Caco-2 (cell line): ENCODE measurements at regions not wholly inside any gene's neighbourhood (a gene's known extent, or its start where the extent isn't known, plus 50 kb on each side); places are given as distances from the start of the nearest gene placed in this dataset.

Experiments used
- BruUV-seq: library from RNA; stranded (reverse); fragments of 400-500 nt; replicated peaks from 2 replicates; lab custom pipeline; 2021; lab: Mats Ljungman, UMichigan
- CTCF ChIA-PET: fragments of 300-600 bp; sonication (Branson Sonifier 250); formaldehyde crosslinking; loops from one replicate; lab custom pipeline; 2022; ENCODE audit warnings: antibody characterized with exemption; lab: Charles Lee
- POLR2A ChIA-PET: fragments of 300-600 bp; sonication (Branson Sonifier 250); formaldehyde crosslinking; loops from one replicate; lab custom pipeline; 2022; ENCODE audit warnings: antibody characterized with exemption; lab: Charles Lee
- DNase-seq, 2 experiments: peaks; one replicate each; pipeline versions ENCODE4 v3.0.0 to v3.0.0-alpha.2; 2020 to 2022
- H3K27me3 ChIP-seq: replicated peaks from 2 replicates; pipeline ENCODE4 v1.6.0; 2011; ENCODE audit warnings: low read length; ENCODE audit not compliant: control insufficient read depth, insufficient read depth
- H3K36me3 ChIP-seq: 2 replicates; pipeline ENCODE4 v1.5.1; 2011; ENCODE audit warnings: low read length; ENCODE audit not compliant: control insufficient read depth, insufficient read depth
- H3K4me1 ChIP-seq: fragments of 250-450 bp; sonication (Bioruptor Pico); 2 replicates; pipeline ENCODE4 v1.5.1; 2020; ENCODE audit warnings: mild to moderate bottlenecking
- H3K4me3 ChIP-seq: 2 replicates; pipeline ENCODE4 v1.5.1; 2011; ENCODE audit warnings: low read depth, mild to moderate bottlenecking, control low read depth, low read length
- H3K9me3 ChIP-seq: fragments of 250-450 bp; sonication (Bioruptor Pico); 2 replicates; pipeline ENCODE4 v1.5.1; 2020; ENCODE audit warnings: mild to moderate bottlenecking, moderate library complexity
- H3K27ac Mint-ChIP-seq: one replicate; pipeline ENCODE4 v1.8.0; 2022; ENCODE audit warnings: mixed read lengths; ENCODE audit not compliant: unreplicated experiment
- H3K27me3 Mint-ChIP-seq: one replicate; pipeline ENCODE4 v1.8.0; 2022; ENCODE audit warnings: mixed read lengths; ENCODE audit not compliant: insufficient read depth, unreplicated experiment
- H3K36me3 Mint-ChIP-seq: one replicate; pipeline ENCODE4 v1.8.0; 2022; ENCODE audit warnings: mild to moderate bottlenecking, mixed read lengths; ENCODE audit not compliant: insufficient read depth, unreplicated experiment
- H3K4me1 Mint-ChIP-seq: one replicate; pipeline ENCODE4 v1.8.0; 2022; ENCODE audit warnings: low read depth, mixed read lengths; ENCODE audit not compliant: unreplicated experiment
- H3K4me3 Mint-ChIP-seq: one replicate; pipeline ENCODE4 v1.8.0; 2022; ENCODE audit warnings: mild to moderate bottlenecking, moderate library complexity, mixed read lengths; ENCODE audit not compliant: unreplicated experiment
- H3K9me3 Mint-ChIP-seq: one replicate; pipeline ENCODE4 v1.8.0; 2022; ENCODE audit warnings: mixed read lengths; ENCODE audit not compliant: unreplicated experiment
- intact Hi-C: fragments of 100-400 bp; cut with micrococcal nuclease; formaldehyde crosslinking; loops from one replicate; pipeline ENCODE4 v1.10.0; 2022; ENCODE audit not compliant: unreplicated experiment
- TF ChIP-seq, protein P1 (sequence below), 2 experiments: fragments of 200-600 bp in 1 of 2; IDR thresholded peaks; 1 replicate in 1 of 2; 2 replicates in 1 of 2; pipeline versions ENCODE4 v1.5.1 to v1.8.0; 2011 to 2022; ENCODE audit warnings: antibody characterized with exemption in 1 of 2, control low read depth in 1 of 2, inconsistent platforms in 1 of 2, low read depth in 1 of 2, low read length in 1 of 2, mild to moderate bottlenecking in 1 of 2, moderate library complexity in 1 of 2; ENCODE audit not compliant: insufficient read depth in 1 of 2, severe bottlenecking in 1 of 2, unreplicated experiment in 1 of 2

DNA sequence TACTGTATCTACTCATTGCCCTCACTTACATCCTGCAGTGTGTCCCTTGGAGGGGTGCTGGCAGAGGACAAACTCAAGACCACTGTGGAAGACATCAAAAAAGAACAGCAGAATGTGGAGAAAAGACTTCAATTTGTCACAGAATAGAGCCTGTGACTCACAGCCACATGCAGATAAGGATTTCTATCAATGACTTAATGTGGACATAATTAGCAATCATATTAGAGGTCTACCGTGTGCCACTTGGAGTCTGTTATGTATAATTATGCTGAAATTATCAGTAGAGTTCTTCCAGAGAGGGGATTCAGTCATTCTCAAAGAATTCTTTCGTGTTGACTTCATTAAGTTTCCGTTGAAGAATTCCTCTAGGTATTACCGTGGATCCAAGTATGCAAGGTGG is 473.5 kb downstream of the MIAT start:
- ChIA-PET POLR2A (no interaction called here), CTCF (no interaction called here)
- Histone ChIP-seq H3K4me1 (peaks cover 33% of the 10 kb centered on the region), H3K27me3 (no peaks in the 10 kb centered on the region), H3K9me3 (no peaks in the 10 kb centered on the region), H3K36me3 (no peaks in the 10 kb centered on the region), H3K4me3 (no peak overlapping the region)
- BruUV-seq: no TSS peak
- H3K27ac Mint-ChIP-seq: no peak overlapping the region
- H3K36me3 Mint-ChIP-seq: no peaks in the 10 kb centered on the region
- no peak for DNase-seq
- TF ChIP-seq, protein P1, sequence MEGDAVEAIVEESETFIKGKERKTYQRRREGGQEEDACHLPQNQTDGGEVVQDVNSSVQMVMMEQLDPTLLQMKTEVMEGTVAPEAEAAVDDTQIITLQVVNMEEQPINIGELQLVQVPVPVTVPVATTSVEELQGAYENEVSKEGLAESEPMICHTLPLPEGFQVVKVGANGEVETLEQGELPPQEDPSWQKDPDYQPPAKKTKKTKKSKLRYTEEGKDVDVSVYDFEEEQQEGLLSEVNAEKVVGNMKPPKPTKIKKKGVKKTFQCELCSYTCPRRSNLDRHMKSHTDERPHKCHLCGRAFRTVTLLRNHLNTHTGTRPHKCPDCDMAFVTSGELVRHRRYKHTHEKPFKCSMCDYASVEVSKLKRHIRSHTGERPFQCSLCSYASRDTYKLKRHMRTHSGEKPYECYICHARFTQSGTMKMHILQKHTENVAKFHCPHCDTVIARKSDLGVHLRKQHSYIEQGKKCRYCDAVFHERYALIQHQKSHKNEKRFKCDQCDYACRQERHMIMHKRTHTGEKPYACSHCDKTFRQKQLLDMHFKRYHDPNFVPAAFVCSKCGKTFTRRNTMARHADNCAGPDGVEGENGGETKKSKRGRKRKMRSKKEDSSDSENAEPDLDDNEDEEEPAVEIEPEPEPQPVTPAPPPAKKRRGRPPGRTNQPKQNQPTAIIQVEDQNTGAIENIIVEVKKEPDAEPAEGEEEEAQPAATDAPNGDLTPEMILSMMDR (IDR thresholded peaks at IDR 0.05; ENCODE audit: insufficient read depth in 1 of 2, low read depth in 1 of 2, low read length in 1 of 2, severe bottlenecking in 1 of 2, unreplicated experiment in 1 of 2): no peak
- H3K4me3 Mint-ChIP-seq: no peak overlapping the region
- peaks cover 4% of the 10 kb centered on the region for H3K27me3 Mint-ChIP-seq
- no peaks in the 10 kb centered on the region for H3K9me3 Mint-ChIP-seq
- intact Hi-C loops: no loop called here
- H3K4me1 Mint-ChIP-seq: peaks cover 14% of the 10 kb centered on the region

DNA sequence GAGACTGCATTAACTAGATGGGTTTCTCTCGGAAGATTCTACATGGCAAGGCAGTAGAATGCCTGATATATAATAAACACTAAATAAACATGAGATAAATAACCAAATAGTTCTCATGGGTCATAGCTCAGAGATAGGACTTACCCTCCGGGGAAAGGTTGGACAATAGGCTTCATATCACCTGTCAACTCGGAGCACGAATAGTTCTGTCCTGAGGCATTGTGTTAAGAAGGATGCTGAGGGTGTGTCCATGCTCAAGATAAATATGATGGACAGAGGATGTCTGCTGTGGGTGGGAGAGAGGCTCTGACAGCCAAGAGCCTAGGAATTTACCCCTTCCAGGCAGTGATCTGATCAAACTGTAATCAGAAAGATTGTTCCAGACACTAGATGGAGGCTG is 474.0 kb downstream of the MIAT start:
- Histone ChIP-seq H3K4me3 (no peak overlapping the region), H3K27me3 (no peaks in the 10 kb centered on the region), H3K36me3 (no peaks in the 10 kb centered on the region), H3K9me3 (no peaks in the 10 kb centered on the region), H3K4me1 (peaks cover 34% of the 10 kb centered on the region)
- intact Hi-C loops: no loop called here
- H3K36me3 Mint-ChIP-seq: no peaks in the 10 kb centered on the region
- no peaks in the 10 kb centered on the region for H3K9me3 Mint-ChIP-seq
- no peak for DNase-seq
- H3K4me1 Mint-ChIP-seq: peaks cover 14% of the 10 kb centered on the region
- ChIA-PET CTCF (no interaction called here), POLR2A (no interaction called here)
- H3K27ac Mint-ChIP-seq: no peak overlapping the region
- H3K4me3 Mint-ChIP-seq: no peak overlapping the region
- H3K27me3 Mint-ChIP-seq: peaks cover 4% of the 10 kb centered on the region
- TF ChIP-seq, protein P1 (IDR thresholded peaks at IDR 0.05; ENCODE audit: insufficient read depth in 1 of 2, low read depth in 1 of 2, low read length in 1 of 2, severe bottlenecking in 1 of 2, unreplicated experiment in 1 of 2): no peak
- BruUV-seq: no TSS peak

DNA sequence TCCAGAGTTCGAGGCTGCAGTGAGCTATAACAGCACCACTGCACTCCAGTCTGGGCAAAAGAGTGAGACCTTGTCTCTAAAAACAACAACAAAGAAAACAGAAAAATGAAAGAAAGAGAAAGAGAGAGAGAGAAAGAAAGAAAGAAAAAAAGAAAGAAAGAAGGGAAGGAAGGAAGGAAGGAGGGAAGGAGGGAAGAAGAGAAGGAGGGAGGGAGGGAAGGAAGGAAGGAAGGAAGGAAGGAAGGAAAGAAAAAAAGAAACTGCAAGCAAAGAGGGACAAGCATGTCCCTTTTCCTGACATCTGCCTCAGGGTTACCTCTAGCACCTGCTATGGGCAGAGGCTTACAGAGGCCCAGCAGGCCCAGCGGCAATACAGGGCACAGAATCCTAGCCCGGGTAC is 475.0 kb downstream of the MIAT start:
- Mint-ChIP-seq H3K36me3 (no peaks in the 10 kb centered on the region), H3K9me3 (no peaks in the 10 kb centered on the region), H3K27me3 (no peaks in the 10 kb centered on the region), H3K4me1 (peaks cover 14% of the 10 kb centered on the region), H3K27ac (no peak overlapping the region), H3K4me3 (no peak overlapping the region)
- ChIA-PET POLR2A (no interaction called here), CTCF (no interaction called here)
- no peak for DNase-seq
- TF ChIP-seq, protein P1 (IDR thresholded peaks at IDR 0.05; ENCODE audit: insufficient read depth in 1 of 2, low read depth in 1 of 2, low read length in 1 of 2, severe bottlenecking in 1 of 2, unreplicated experiment in 1 of 2): no peak
- no TSS peak for BruUV-seq
- Histone ChIP-seq H3K36me3 (no peaks in the 10 kb centered on the region), H3K4me3 (no peak overlapping the region), H3K9me3 (no peaks in the 10 kb centered on the region), H3K27me3 (no peaks in the 10 kb centered on the region), H3K4me1 (peaks cover 34% of the 10 kb centered on the region)
- intact Hi-C loops: no loop called here
